ENCODE measurements at regions not wholly inside any gene's neighbourhood (a gene's known extent, or its start where the extent isn't known, plus 50 kb on each side); places are given as distances from the start of the nearest gene placed in this dataset.
"Not testable (repeated sequence)": the region's sequence is repeated elsewhere in the genome, so short reads cannot be mapped to it uniquely, and the experiment has no call there.

DNA sequence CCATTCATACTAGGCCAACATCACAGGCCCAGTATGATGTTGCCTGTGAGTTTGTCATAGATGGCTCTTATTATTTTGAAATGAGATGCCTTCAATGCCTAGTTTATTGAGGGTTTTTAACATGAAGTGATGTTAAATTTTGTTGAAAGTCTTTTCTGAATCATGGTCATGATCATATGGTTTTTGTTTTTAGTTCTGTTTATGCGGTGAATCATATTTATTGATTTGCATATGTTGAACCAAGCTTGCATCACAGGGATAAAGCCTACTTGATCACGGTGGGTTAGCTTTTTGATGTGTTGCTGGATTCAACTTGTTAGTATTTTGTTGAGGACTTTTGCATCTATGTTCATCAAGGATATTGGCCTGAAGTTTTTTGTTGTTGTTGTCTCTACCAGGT lies 195.8 kb upstream of the FN1 start:
- H3K9ac ChIP-seq (ENCODE audit: low read depth, low read length) = no peak overlapping the region
- H3K9me3 ChIP-seq (ENCODE audit: control insufficient read depth, insufficient read depth, low read length) = peaks cover 12% of the 10 kb centered on the region; the same call in 1 of the 2 replicates
- peaks cover 13% of the 10 kb centered on the region for H3K4me1 ChIP-seq (ENCODE audit: insufficient read depth, low read length)
- no peaks in the 10 kb centered on the region for H3K36me3 ChIP-seq (ENCODE audit: insufficient read depth, low read length)

DNA sequence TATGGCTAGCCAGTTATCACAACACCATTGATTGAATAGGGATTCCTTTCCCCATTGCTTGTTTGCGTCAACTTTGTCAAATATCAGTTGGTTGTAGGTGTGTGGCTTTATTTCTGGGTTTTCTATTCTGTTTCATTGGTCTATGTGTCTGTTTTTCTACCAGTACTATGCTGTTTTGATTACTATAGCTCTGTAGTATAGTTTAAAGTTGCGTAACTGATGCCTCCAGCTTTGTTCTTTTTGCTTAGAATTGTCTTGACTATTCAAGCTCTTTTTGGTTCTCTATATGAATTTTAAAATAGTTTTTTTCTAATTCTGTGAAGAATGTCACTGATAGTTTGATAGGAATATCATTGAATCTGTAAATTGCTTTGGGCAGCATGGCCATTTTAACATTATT lies 194.9 kb upstream of the FN1 start:
- Histone ChIP-seq H3K4me1 (ENCODE audit: insufficient read depth, low read length) (peaks cover 21% of the 10 kb centered on the region), H3K9me3 (ENCODE audit: control insufficient read depth, insufficient read depth, low read length) (peaks cover 12% of the 10 kb centered on the region; the same call in 1 of the 2 replicates)
- not testable (repeated sequence) for H3K9ac ChIP-seq (ENCODE audit: low read depth, low read length); H3K36me3 ChIP-seq (ENCODE audit: insufficient read depth, low read length)

DNA sequence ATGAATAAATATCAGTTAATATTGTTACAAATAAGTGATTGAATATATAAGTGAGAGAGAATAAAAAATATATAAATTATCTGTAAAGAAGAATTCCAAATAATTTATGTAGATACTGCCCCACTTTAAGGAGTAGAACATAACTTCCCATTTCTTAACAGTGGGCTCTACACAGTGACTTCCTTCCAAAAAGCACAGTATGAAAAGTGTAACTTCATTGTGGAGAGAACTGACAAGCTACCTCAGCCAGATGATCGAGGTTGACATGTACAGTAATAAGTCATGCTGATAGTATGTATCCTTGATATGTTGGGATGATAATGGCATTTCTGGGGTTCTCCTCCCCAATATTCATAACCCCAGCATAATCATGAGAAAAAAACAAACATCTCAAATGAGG lies 191.9 kb upstream of the FN1 start:
- no peaks in the 10 kb centered on the region for H3K36me3 ChIP-seq (ENCODE audit: insufficient read depth, low read length)
- H3K4me1 ChIP-seq (ENCODE audit: insufficient read depth, low read length) = peaks cover 36% of the 10 kb centered on the region
- H3K9me3 ChIP-seq (ENCODE audit: control insufficient read depth, insufficient read depth, low read length) = peaks cover 12% of the 10 kb centered on the region; the same call in 1 of the 2 replicates
- H3K9ac ChIP-seq (ENCODE audit: low read depth, low read length) = no peak overlapping the region

DNA sequence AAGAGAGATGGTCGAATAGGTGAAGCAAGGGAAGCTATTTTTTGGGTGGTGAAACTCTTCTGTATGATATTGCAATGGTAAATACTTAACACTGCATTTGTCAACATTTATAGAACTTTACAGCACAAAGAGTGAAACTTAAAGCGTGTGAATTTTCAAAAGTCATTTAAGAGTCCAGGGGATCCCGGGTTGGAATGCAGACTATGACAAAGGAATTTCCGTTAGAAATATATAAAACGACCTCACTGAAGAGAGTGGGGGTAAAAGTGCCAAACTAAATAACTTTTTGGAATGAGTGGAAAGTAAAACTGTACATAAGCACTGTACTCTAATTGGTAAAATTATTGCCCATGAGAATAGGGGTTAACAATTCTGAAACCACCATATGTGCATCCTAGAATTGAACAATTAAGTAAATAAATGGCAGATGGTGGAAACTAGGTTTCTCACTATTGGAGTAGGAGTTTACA lies 191.0 kb upstream of the FN1 start:
- Histone ChIP-seq H3K9me3 (ENCODE audit: control insufficient read depth, insufficient read depth, low read length) (peaks cover 6% of the 10 kb centered on the region; the same call in 1 of the 2 replicates), H3K4me1 (ENCODE audit: insufficient read depth, low read length) (peaks cover 36% of the 10 kb centered on the region), H3K9ac (ENCODE audit: low read depth, low read length) (no peak overlapping the region), H3K36me3 (ENCODE audit: insufficient read depth, low read length) (no peaks in the 10 kb centered on the region)

DNA sequence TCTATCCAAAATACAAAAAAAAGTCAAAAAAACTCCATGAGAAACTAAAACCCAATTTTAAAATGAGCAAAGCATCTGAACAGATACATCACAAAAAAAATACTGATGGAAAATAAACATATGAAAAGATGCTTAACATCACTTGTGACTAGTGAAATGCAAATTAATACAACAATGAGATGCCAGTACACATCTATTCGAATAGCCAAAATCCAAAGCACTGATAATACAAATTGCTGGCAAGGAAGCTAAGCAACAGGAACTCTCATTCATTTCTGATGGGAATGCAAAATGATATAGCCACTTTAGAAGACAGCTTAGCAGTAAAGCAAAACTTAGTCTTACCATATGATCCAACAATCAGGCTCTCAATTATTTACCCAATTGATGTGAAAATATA lies 190.2 kb upstream of the FN1 start:
- H3K36me3 ChIP-seq (ENCODE audit: insufficient read depth, low read length) = no peaks in the 10 kb centered on the region
- H3K9me3 ChIP-seq (ENCODE audit: control insufficient read depth, insufficient read depth, low read length) = 0 out of 2 replicates have a peak, but pooled peaks cover 2% of the 10 kb centered on the region
- no peak overlapping the region for H3K9ac ChIP-seq (ENCODE audit: low read depth, low read length)
- peaks cover 36% of the 10 kb centered on the region for H3K4me1 ChIP-seq (ENCODE audit: insufficient read depth, low read length)

DNA sequence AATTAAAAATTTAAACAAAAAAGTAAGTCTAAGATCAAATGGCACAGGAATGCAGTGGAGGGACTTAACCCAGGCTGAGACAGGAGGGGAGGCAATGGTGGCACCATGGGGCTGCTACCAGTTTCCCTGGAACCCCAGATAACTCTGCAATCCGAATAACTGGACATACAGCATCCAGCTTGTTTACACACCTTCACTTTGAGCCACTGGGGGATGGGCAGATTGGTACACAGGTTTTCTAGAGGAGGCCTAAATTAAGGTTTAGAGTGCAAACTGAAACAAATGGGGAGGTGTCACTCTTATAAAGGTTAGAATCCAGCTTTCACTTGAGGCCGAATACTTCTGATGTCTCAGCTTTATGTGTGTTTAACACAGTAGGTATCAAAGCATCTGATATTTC lies 189.3 kb upstream of the FN1 start:
- H3K9ac ChIP-seq (ENCODE audit: low read depth, low read length) = no peak overlapping the region
- no peaks in the 10 kb centered on the region for H3K36me3 ChIP-seq (ENCODE audit: insufficient read depth, low read length)
- H3K4me1 ChIP-seq (ENCODE audit: insufficient read depth, low read length) = peaks cover 38% of the 10 kb centered on the region
- no peaks in the 10 kb centered on the region for H3K9me3 ChIP-seq (ENCODE audit: control insufficient read depth, insufficient read depth, low read length)

DNA sequence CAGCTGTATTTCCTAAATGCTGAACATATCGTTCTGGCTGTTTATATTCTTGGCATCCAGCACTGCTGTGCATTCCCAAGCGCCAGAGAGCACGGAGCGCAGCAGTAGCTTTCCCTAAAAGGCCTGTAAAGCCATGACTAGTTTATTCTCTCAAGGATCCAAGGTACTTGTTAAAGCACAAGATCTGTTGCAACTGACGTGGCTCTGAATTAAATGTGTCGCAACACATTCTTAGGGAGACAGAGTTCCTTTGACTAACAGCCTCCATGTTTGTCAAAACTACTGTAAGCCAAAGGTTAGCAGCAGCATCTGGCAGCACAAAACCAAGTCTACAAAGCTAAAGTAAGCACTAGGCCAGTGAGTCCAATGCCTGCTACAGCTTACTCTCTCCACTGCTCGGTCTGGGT lies 188.6 kb upstream of the FN1 start:
- Histone ChIP-seq H3K4me1 (ENCODE audit: insufficient read depth, low read length) (peaks cover 46% of the 10 kb centered on the region), H3K9ac (ENCODE audit: low read depth, low read length) (no peak overlapping the region), H3K9me3 (ENCODE audit: control insufficient read depth, insufficient read depth, low read length) (no peaks in the 10 kb centered on the region), H3K36me3 (ENCODE audit: insufficient read depth, low read length) (no peaks in the 10 kb centered on the region)

DNA sequence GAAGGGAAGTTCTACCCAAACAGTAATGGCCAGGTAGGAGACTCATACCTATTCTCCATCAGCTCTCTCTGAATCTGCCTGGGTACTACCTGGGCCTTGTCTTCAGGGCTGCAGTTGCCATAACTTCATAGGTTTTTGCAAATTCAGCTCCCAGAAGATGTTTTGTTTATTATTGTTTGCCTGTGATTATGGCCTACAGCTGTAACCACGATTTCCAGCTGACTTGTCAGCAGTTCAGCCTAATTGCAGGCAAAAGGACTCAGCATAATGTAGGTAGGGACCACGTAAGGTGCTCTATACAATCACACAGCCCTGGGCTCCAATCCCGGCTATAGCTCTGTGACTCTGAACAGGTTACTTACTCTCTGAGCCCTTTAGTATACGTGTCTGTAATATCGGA lies 187.0 kb upstream of the FN1 start:
- Histone ChIP-seq H3K4me1 (ENCODE audit: insufficient read depth, low read length) (peaks cover 50% of the 10 kb centered on the region), H3K36me3 (ENCODE audit: insufficient read depth, low read length) (no peaks in the 10 kb centered on the region), H3K9me3 (ENCODE audit: control insufficient read depth, insufficient read depth, low read length) (no peaks in the 10 kb centered on the region), H3K9ac (ENCODE audit: low read depth, low read length) (no peak overlapping the region)

DNA sequence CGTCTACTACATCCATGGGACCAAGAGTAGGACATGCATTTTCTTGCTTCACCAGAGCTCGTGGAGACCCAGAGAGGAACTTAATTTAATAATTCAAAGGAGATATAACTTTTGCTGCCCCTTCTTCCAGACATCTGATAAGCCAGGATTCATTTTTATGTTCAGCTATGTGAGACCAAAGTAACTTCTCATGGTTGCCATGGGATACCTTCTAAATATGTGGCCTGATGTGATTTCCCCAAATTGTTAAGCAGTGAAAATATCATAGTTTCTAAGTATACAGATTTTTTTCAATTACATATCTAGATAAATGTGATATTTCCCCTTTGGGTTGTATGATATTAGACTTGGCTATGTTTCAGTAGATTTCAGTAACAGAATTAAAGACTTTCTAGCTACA lies 185.5 kb upstream of the FN1 start:
- no peak overlapping the region for H3K9ac ChIP-seq (ENCODE audit: low read depth, low read length)
- no peaks in the 10 kb centered on the region for H3K36me3 ChIP-seq (ENCODE audit: insufficient read depth, low read length)
- H3K4me1 ChIP-seq (ENCODE audit: insufficient read depth, low read length) = peaks cover 36% of the 10 kb centered on the region
- H3K9me3 ChIP-seq (ENCODE audit: control insufficient read depth, insufficient read depth, low read length) = no peaks in the 10 kb centered on the region

DNA sequence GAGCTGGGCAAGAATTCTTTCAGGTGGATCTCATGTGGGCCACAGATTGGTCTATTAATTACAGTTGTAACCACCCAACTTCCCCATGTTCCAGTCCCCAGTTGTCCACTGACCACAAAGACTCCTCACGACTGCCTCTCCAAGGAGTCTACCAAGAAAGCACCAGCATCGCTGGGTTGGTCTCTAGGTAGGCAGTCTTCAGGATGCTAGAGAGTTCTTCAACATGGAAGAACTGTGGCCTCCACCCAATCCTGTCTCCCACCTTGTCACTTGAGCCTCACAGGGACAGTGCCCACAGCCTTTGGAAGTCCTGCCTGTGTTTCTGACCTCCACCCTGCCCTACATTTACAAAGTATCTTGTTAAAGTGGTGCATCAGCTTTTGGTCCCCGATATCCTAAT lies 184.7 kb upstream of the FN1 start:
- H3K9me3 ChIP-seq (ENCODE audit: control insufficient read depth, insufficient read depth, low read length) = no peaks in the 10 kb centered on the region; the same call in 1 of the 2 replicates
- H3K9ac ChIP-seq (ENCODE audit: low read depth, low read length) = no peak overlapping the region
- H3K4me1 ChIP-seq (ENCODE audit: insufficient read depth, low read length) = peaks cover 31% of the 10 kb centered on the region; the same call in 1 of the 2 replicates
- H3K36me3 ChIP-seq (ENCODE audit: insufficient read depth, low read length) = no peaks in the 10 kb centered on the region

DNA sequence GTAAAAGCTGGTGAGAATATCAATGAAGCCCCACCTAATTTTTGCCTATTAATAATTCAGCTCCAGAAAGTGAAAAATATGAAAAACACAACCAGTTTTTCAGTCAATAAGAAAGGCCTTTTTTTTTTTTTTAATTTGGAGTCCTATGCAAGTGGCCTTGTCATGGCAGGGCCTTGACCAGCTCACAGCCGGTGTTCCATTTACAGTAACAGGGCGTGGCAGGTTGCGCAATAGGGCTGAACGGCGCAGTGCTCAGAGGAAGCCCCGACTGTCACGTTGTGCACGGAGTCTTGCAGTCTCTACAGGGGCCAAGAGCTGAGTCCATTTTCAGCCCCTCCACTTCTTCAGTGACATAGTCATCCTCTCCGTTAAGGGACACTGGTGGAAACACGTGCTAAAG lies 184.1 kb upstream of the FN1 start:
- no peaks in the 10 kb centered on the region for H3K36me3 ChIP-seq (ENCODE audit: insufficient read depth, low read length)
- H3K9ac ChIP-seq (ENCODE audit: low read depth, low read length) = no peak overlapping the region
- H3K4me1 ChIP-seq (ENCODE audit: insufficient read depth, low read length) = peaks cover 26% of the 10 kb centered on the region; the same call in 1 of the 2 replicates
- no peaks in the 10 kb centered on the region; the same call in none of the 2 replicates for H3K9me3 ChIP-seq (ENCODE audit: control insufficient read depth, insufficient read depth, low read length)

DNA sequence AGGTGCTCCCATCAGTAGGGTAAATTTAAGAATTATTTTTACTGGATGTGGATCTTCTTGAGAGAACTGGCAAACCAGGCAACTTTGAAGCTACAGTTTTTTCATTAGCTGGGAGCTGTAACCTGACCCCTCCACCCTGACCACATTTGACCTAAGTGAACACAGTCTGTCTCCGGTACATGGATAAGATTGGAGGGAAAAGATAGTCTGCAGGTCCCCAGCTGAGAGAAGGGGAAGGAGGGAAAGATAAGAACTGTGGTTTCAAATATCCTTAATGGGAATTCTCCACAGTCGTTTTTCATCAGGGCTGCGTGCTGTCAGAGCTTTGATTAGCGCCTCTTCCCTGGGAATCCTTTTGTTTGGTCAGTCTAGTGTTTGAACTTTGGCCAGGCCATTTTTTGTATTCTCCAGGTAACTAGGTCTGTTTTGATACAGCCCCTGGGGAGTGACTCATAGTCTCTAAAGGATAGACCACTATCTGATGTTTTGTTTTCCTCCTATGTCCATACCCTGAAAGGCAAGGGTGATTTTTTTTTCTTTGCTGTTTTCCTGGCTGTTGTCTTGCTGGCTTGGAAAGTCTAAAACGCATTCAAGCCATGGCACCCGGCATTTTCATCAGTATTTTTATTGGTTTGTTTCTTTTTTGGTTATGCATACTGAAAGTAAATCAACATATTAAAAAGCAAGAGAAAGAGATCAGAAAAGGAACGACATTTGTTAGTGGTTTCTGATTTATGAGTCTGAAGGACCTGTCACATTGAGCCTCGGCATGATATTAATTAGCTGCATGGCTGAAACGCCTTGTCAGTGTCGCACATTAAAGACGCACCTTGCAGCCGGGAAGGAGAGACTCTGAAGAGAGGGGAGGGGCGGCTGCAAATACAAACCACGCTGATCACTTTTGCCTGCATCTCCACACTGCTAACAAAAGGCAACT lies 183.4 kb upstream of the FN1 start:
- Histone ChIP-seq H3K4me1 (ENCODE audit: insufficient read depth, low read length) (peaks cover 25% of the 10 kb centered on the region; the same call in 1 of the 2 replicates), H3K9ac (ENCODE audit: low read depth, low read length) (no peak overlapping the region; the same call in 1 of the 2 replicates), H3K9me3 (ENCODE audit: control insufficient read depth, insufficient read depth, low read length) (no peaks in the 10 kb centered on the region; the same call in none of the 2 replicates), H3K36me3 (ENCODE audit: insufficient read depth, low read length) (no peaks in the 10 kb centered on the region)

DNA sequence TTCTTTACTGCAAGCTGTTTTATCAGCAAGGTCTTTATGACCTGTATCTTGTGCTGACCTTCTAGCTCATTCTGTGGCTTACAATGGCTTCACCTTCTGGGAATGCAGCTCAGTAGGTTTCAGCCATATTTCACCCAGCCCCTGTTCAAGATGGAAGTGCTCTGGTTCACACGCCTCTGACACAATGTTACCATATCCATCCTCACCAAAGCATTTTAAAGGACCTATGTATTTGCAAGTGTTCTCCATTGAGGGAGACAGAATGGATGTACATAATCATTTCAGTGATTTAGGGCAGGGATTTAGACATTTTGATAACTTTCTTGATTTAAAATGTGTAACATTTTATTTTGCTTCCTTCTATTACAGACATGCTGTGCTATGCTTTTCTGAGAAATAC lies 182.3 kb upstream of the FN1 start:
- Histone ChIP-seq H3K36me3 (ENCODE audit: insufficient read depth, low read length) (no peaks in the 10 kb centered on the region), H3K9ac (ENCODE audit: low read depth, low read length) (no peak overlapping the region), H3K9me3 (ENCODE audit: control insufficient read depth, insufficient read depth, low read length) (no peaks in the 10 kb centered on the region; the same call in none of the 2 replicates), H3K4me1 (ENCODE audit: insufficient read depth, low read length) (peaks cover 30% of the 10 kb centered on the region; the same call in 1 of the 2 replicates)

DNA sequence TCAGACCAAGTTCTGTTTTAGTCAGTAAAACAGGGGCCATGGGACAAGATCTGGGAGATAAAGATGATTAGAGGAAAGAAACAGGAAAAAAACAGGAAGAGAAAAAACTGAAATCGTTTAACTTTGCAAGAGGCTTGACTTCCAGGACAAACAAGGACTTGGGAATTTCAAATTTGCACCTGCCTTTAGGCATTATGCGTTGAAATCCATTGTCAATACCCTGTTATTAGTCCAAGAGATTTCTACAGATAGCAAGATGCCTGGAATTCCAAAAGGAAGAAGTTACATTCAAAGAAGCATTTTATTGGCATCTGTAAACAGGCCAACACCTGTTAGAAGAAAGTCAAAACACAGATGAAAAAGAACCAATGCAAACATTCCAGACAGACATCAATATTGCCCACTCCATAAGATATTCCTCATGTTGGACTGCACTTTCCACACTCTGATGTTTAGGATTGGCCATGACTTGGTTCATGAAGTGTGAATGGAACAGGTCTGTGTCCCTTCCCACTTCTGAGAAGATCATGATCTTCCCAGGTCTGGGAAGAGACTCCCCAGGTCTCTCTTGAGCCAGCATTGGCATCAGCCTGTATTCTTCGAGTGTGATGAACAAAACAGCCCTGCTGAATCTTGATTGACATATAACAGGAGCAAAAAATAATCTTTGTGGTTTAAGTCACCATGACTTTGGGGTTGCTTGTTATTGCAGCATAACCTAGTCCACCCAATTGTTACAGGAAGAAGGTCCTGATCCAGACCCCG lies 181.4 kb upstream of the FN1 start:
- Histone ChIP-seq H3K9me3 (ENCODE audit: control insufficient read depth, insufficient read depth, low read length) (no peaks in the 10 kb centered on the region; the same call in none of the 2 replicates), H3K9ac (ENCODE audit: low read depth, low read length) (no peak overlapping the region), H3K36me3 (ENCODE audit: insufficient read depth, low read length) (no peaks in the 10 kb centered on the region), H3K4me1 (ENCODE audit: insufficient read depth, low read length) (peaks cover 38% of the 10 kb centered on the region)

Measured in ES-I3 (cell line).